ENCODE measurements at regions not wholly inside any gene's neighbourhood (a gene's known extent, or its start where the extent isn't known, plus 50 kb on each side); places are given as distances from the start of the nearest gene placed in this dataset.

GRCh38 chr6:122859676-122860075 is 70.6 kb downstream of the SMPDL3A start:
- Histone ChIP-seq H3K27me3 (no peaks in the 10 kb centered on the region), H3K36me3 (no peaks in the 10 kb centered on the region), H3K4me1 (no peaks in the 10 kb centered on the region), H3K27ac (no peak overlapping the region), H3K9me3 (no peaks in the 10 kb centered on the region), H3K4me3 (no peak overlapping the region)
- TF ChIP-seq CTCF (IDR thresholded peaks at IDR 0.05): no peak
- DNase-seq (no peak), ATAC-seq (no peak)
- intact Hi-C loops (cut with DNase I): no loop called here

- no peaks in the 10 kb centered on the region for H3K36me3 ChIP-seq
- H3K27ac ChIP-seq: no peak overlapping the region
- no peak for ATAC-seq
- DNase-seq: no peak
- no peak for TF ChIP-seq CTCF (IDR thresholded peaks at IDR 0.05)
- no peaks in the 10 kb centered on the region for H3K9me3 ChIP-seq
- H3K4me1 ChIP-seq: no peaks in the 10 kb centered on the region
- intact Hi-C loops (cut with DNase I): no loop called here
- no peaks in the 10 kb centered on the region for H3K27me3 ChIP-seq
- no peak overlapping the region for H3K4me3 ChIP-seq
Measured at GRCh38 chr6:122861594-122861993, 72.5 kb downstream of the SMPDL3A start.

- no peak overlapping the region for H3K4me3 ChIP-seq
- ATAC-seq (no peak), DNase-seq (no peak)
- H3K36me3 ChIP-seq: no peaks in the 10 kb centered on the region
- H3K27me3 ChIP-seq: peaks cover 4% of the 10 kb centered on the region
- H3K4me1 ChIP-seq: no peaks in the 10 kb centered on the region
- no peak overlapping the region for H3K27ac ChIP-seq
- intact Hi-C loops (cut with DNase I): no loop called here
- TF ChIP-seq CTCF (IDR thresholded peaks at IDR 0.05): no peak
- H3K9me3 ChIP-seq: no peaks in the 10 kb centered on the region
Measured at GRCh38 chr6:122868137-122868536, 79.1 kb downstream of the SMPDL3A start.

- no peaks in the 10 kb centered on the region for H3K36me3 ChIP-seq
- ATAC-seq: peak; percentile 86
- H3K4me1 ChIP-seq: no peaks in the 10 kb centered on the region
- peaks cover 4% of the 10 kb centered on the region for H3K27me3 ChIP-seq
- H3K4me3 ChIP-seq: no peak overlapping the region
- H3K27ac ChIP-seq: no peak overlapping the region
- TF ChIP-seq CTCF (IDR thresholded peaks at IDR 0.05): peak; percentile 49
- no peak for DNase-seq
- H3K9me3 ChIP-seq: no peaks in the 10 kb centered on the region
- intact Hi-C loops (cut with DNase I): no loop called here
Measured at GRCh38 chr6:122869437-122870024, 80.5 kb downstream of the SMPDL3A start.

- peaks cover 4% of the 10 kb centered on the region for H3K27me3 ChIP-seq
- TF ChIP-seq CTCF (IDR thresholded peaks at IDR 0.05): no peak
- ATAC-seq (no peak), DNase-seq (no peak)
- H3K4me3 ChIP-seq: no peak overlapping the region
- no peaks in the 10 kb centered on the region for H3K36me3 ChIP-seq
- H3K4me1 ChIP-seq: no peaks in the 10 kb centered on the region
- no peak overlapping the region for H3K27ac ChIP-seq
- intact Hi-C loops (cut with DNase I): no loop called here
- H3K9me3 ChIP-seq: no peaks in the 10 kb centered on the region
Measured at GRCh38 chr6:122871079-122871478, 82.0 kb downstream of the SMPDL3A start.

GRCh38 chr6:122872311-122872710 is 83.3 kb downstream of the SMPDL3A start:
- no peak for TF ChIP-seq CTCF (IDR thresholded peaks at IDR 0.05)
- DNase-seq: no peak
- intact Hi-C loops (cut with DNase I): no loop called here
- Histone ChIP-seq H3K27ac (no peak overlapping the region), H3K4me1 (no peaks in the 10 kb centered on the region), H3K9me3 (no peaks in the 10 kb centered on the region), H3K4me3 (no peak overlapping the region), H3K36me3 (no peaks in the 10 kb centered on the region), H3K27me3 (peaks cover 4% of the 10 kb centered on the region)
- no peak for ATAC-seq
